HepG2 (cell line): ENCODE measurements at regions not wholly inside any gene's neighbourhood (a gene's known extent, or its start where the extent isn't known, plus 50 kb on each side); places are given as distances from the start of the nearest gene placed in this dataset.

Experiments
- ATAC-seq: fragments of 200-7000 bp; cut with Tn5 transposase; 3 replicates; pipeline ENCODE4 v1.9.1; 2020; ENCODE audit warnings: mild to moderate bottlenecking, moderate library complexity
- BruUV-seq: library from RNA; stranded (reverse); fragments of 400-500 nt; replicated peaks from 2 replicates; lab custom pipeline; 2021; lab: Mats Ljungman, UMichigan
- CTCF ChIA-PET: fragments of 300-600 bp; formaldehyde crosslinking; extraction: SDS; loops from one replicate; lab custom pipeline; 2021; ENCODE audit warnings: low total read pairs, inconsistent platforms, low intra/inter-chr PET ratio; lab: Yijun Ruan, JAX
- POLR2A ChIA-PET: fragments of 350-600 bp; sonication (Branson Sonifier 250); formaldehyde crosslinking; loops from one replicate; lab custom pipeline; 2020; ENCODE audit warnings: antibody characterized with exemption, inconsistent platforms; lab: Yijun Ruan, JAX
- DNase-seq: peaks from one replicate; pipeline ENCODE4 v3.0.0-alpha.2; 2015; ENCODE audit warnings: low spot score
- FAIRE-seq: peaks from 3 replicates; lab custom pipeline; 2011; peaks lifted over from hg19 to GRCh38; lab: Jason Lieb, UNC
- H2AFZ ChIP-seq: one replicate; pipeline ENCODE4 v1.6.1; 2011; ENCODE audit warnings: low read length, inconsistent platforms
- H3K27ac ChIP-seq: fragments of 300-600 bp; 3 replicates; pipeline ENCODE4 v1.8.0; 2011; ENCODE audit warnings: mixed run types, mild to moderate bottlenecking, mixed read lengths, low read length, inconsistent platforms; ENCODE audit not compliant: insufficient read depth; ENCODE audit errors: extremely low read length
- H3K27me3 ChIP-seq, 2 experiments: fragments of 200-600 bp in 1 of 2; 2 replicates in 1 of 2; 3 replicates in 1 of 2; pipeline versions ENCODE4 v1.6.0 to v1.8.0; 2011; ENCODE audit warnings: low read length in 2 of 2, mild to moderate bottlenecking in 2 of 2, moderate library complexity in 2 of 2, inconsistent platforms in 1 of 2; ENCODE audit not compliant: insufficient read depth in 2 of 2, control insufficient read depth in 1 of 2
- H3K36me3 ChIP-seq, 2 experiments: fragments of 200-600 bp in 1 of 2; replicated peaks in 1 of 2; 2 replicates in 1 of 2; 3 replicates in 1 of 2; pipeline versions ENCODE4 v1.5.1 to v1.8.0; 2011; ENCODE audit warnings: low read length in 2 of 2, inconsistent platforms in 1 of 2; ENCODE audit not compliant: insufficient read depth in 2 of 2, control insufficient read depth in 1 of 2
- H3K4me1 ChIP-seq: 2 replicates; pipeline ENCODE4 v1.5.1; 2012; ENCODE audit warnings: low read length, inconsistent platforms; ENCODE audit not compliant: insufficient read depth
- H3K4me2 ChIP-seq: 2 replicates; pipeline ENCODE4 v1.6.0; 2011; ENCODE audit warnings: low read depth, low read length, inconsistent platforms
- H3K4me3 ChIP-seq, 3 experiments: fragments of 200-600 bp in 1 of 3; sonication (generic), shearing (Covaris generic) in 1 of 3; replicated peaks in 1 of 3; 2 replicates each; pipeline ENCODE4 v1.5.1; 2011 to 2016; ENCODE audit warnings: low read length in 3 of 3, inconsistent platforms in 2 of 3, low read depth in 2 of 3, mild to moderate bottlenecking in 2 of 3, control low read depth in 1 of 3, mixed read lengths in 1 of 3; ENCODE audit not compliant: insufficient read depth in 1 of 3
- H3K79me2 ChIP-seq: one replicate; pipeline ENCODE4 v1.6.1; 2011; ENCODE audit warnings: low read length, inconsistent platforms; ENCODE audit not compliant: insufficient read depth
- H3K9ac ChIP-seq: 2 replicates; pipeline ENCODE4 v1.6.0; 2011; ENCODE audit warnings: mild to moderate bottlenecking, low read depth, low read length, inconsistent platforms; ENCODE audit not compliant: insufficient read depth
- H3K9me3 ChIP-seq: 2 replicates; pipeline ENCODE4 v1.5.1; 2012; ENCODE audit warnings: mild to moderate bottlenecking, low read length
- H4K20me1 ChIP-seq: 2 replicates; pipeline ENCODE4 v1.6.0; 2011; ENCODE audit warnings: inconsistent platforms, mild to moderate bottlenecking, low read length, moderate library complexity; ENCODE audit not compliant: insufficient read depth
- CHD4 ChIP-seq: fragments of 200-600 bp; sonication (generic); IDR thresholded peaks from 2 replicates; pipeline ENCODE4 v1.7.0; 2017; ENCODE audit warnings: mild to moderate bottlenecking, low read length, borderline replicate concordance
- DMTF1 ChIP-seq: sonication (generic); formaldehyde crosslinking; IDR thresholded peaks from 2 replicates; pipeline ENCODE4 v1.4.0; 2020; ENCODE audit warnings: mild to moderate bottlenecking, missing genetic modification reagents
- ELF4 ChIP-seq: sonication (generic); formaldehyde crosslinking; IDR thresholded peaks from 2 replicates; pipeline ENCODE4 v1.5.0; 2020; ENCODE audit warnings: missing genetic modification reagents, mild to moderate bottlenecking, moderate library complexity, borderline replicate concordance
- HIVEP1 ChIP-seq: sonication (generic); formaldehyde crosslinking; IDR thresholded peaks from 2 replicates; pipeline ENCODE4 v1.4.0; 2020; ENCODE audit warnings: mild to moderate bottlenecking, missing genetic modification reagents
- KLF16 ChIP-seq, 2 experiments: sonication (generic) in 1 of 2; formaldehyde crosslinking in 1 of 2; IDR thresholded peaks; 2 replicates each; pipeline versions ENCODE4 v1.6.1 to v1.8.0; 2016 to 2023; ENCODE audit warnings: missing genetic modification reagents in 2 of 2, missing compliant biosample characterization in 1 of 2
- SIX1 ChIP-seq: sonication (generic); formaldehyde crosslinking; IDR thresholded peaks from 2 replicates; pipeline ENCODE4 v1.4.0; 2020; ENCODE audit warnings: missing genetic modification reagents, borderline replicate concordance
- ZNF205 ChIP-seq: IDR thresholded peaks from 2 replicates; pipeline ENCODE4 v1.6.1; 2018; ENCODE audit warnings: missing biosample characterization, missing genetic modification reagents
- ZNF343 ChIP-seq: sonication (generic); formaldehyde crosslinking; IDR thresholded peaks from 2 replicates; pipeline ENCODE4 v1.4.0; 2020; ENCODE audit warnings: mild to moderate bottlenecking, missing genetic modification reagents
- ZNF768 ChIP-seq: sonication (generic); formaldehyde crosslinking; IDR thresholded peaks from 2 replicates; pipeline ENCODE4 v1.4.0; 2020; ENCODE audit warnings: missing genetic modification reagents
- ZNF816 ChIP-seq: sonication (generic); formaldehyde crosslinking; IDR thresholded peaks from 2 replicates; pipeline ENCODE4 v1.8.0; 2022; ENCODE audit warnings: missing genetic modification reagents, mild to moderate bottlenecking, borderline replicate concordance
- WGBS: methylation state at CpG from one replicate; pipeline ENCODE4 v1.1.6; 2017; ENCODE audit warnings: low lambda C conversion rate; 5-methylcytosine and 5-hydroxymethylcytosine counted together
- in situ Hi-C: cut with HindIII; loops from 2 replicates; pipeline ENCODE4 v1.10.0; 2017; ENCODE audit warnings: low pct_unique_long_range_greater_than_20kb; ENCODE audit not compliant: extremely low pct_ligation_motif_present
- intact Hi-C: fragments of 100-400 bp; cut with micrococcal nuclease; formaldehyde crosslinking; loops from one replicate; pipeline ENCODE4 v1.10.0; 2022; ENCODE audit not compliant: unreplicated experiment

GRCh38 chr1:193589597-193590040 lies 403.2 kb upstream of the B3GALT2 start:
- H3K9me3 ChIP-seq = no peaks in the 10 kb centered on the region
- ATAC-seq (no peak), FAIRE-seq (no peak), DNase-seq (no peak)
- H3K79me2 ChIP-seq = no peaks in the 10 kb centered on the region
- H3K27ac ChIP-seq = no peak overlapping the region
- intact Hi-C loops (no loop called here), in situ Hi-C loops (no loop called here)
- no peaks in the 10 kb centered on the region for H3K4me1 ChIP-seq
- no peaks in the 10 kb centered on the region for H3K36me3 ChIP-seq
- H4K20me1 ChIP-seq = no peaks in the 10 kb centered on the region
- H3K4me3 ChIP-seq = no peak overlapping the region
- ChIA-PET CTCF (no interaction called here), POLR2A (no interaction called here)
- no peaks in the 10 kb centered on the region for H3K27me3 ChIP-seq
- TF ChIP-seq DMTF1 (no peak), ZNF205 (CRISPR knock-in tag) (no peak), CHD4 (no peak), ELF4 (CRISPR knock-in tag) (no peak), KLF16 (CRISPR knock-in tag; IDR thresholded peaks at IDR 0.05) (no peak), HIVEP1 (CRISPR knock-in tag) (no peak), ZNF343 (CRISPR knock-in tag) (no peak), SIX1 (CRISPR knock-in tag) (no peak), ZNF768 (CRISPR knock-in tag) (no peak), ZNF816 (CRISPR knock-in tag) (no peak)
- H2AFZ ChIP-seq = no peak overlapping the region
- no peak overlapping the region for H3K4me2 ChIP-seq
- 24% methylated on average over 3 of the region's 3 CpGs for WGBS
- no TSS peak for BruUV-seq
- H3K9ac ChIP-seq = no peak overlapping the region
